Transverse colon (tissue), 4 donors: ENCODE measurements at regions not wholly inside any gene's neighbourhood (a gene's known extent, or its start where the extent isn't known, plus 50 kb on each side); places are given as distances from the start of the nearest gene placed in this dataset.

Experiments
- CTCF ChIP-seq, 5 experiments: fragments of 200-600 bp in 3 of 5; fragments of 450-650 bp in 2 of 5; sonication (generic) in 3 of 5; IDR thresholded peaks; 1 replicate in 2 of 5; 2 replicates in 3 of 5; pipeline ENCODE4 v1.5.1; 2016 to 2017; ENCODE audit warnings: antibody characterized with exemption in 5 of 5, inconsistent platforms in 3 of 5, mild to moderate bottlenecking in 2 of 5, moderate library complexity in 1 of 5
- EP300 ChIP-seq: sonication (generic); formaldehyde crosslinking; IDR thresholded peaks from one replicate; pipeline ENCODE4 v1.6.1; 2017; ENCODE audit warnings: antibody characterized with exemption, low read depth
- POLR2A ChIP-seq: fragments of 450-650 bp; IDR thresholded peaks from one replicate; pipeline ENCODE4 v1.6.1; 2016; ENCODE audit warnings: antibody characterized with exemption, mild to moderate bottlenecking, moderate library complexity
- POLR2AphosphoS5 ChIP-seq, 3 donors: sonication (generic); formaldehyde crosslinking; IDR thresholded peaks; one replicate each; pipeline ENCODE4 v1.6.1; 2016; ENCODE audit warnings: antibody characterized with exemption in 3 of 3

GRCh38 chr1:195481293-195481692 lies 1126.9 kb downstream of the KCNT2 start:
- TF ChIP-seq EP300 (no peak), CTCF (IDR thresholded peaks at IDR 0.05) (no peak), POLR2A (no peak), POLR2AphosphoS5 (IDR thresholded peaks at IDR 0.05) (no peak)
